Stimulated activated naive CD8-positive, alpha-beta T cell treated with anti-CD3 and anti-CD28 coated beads, Interleukin-15, amount 100 ng/mL, for 72 hours (primary cell): ENCODE measurements at regions not wholly inside any gene's neighbourhood (a gene's known extent, or its start where the extent isn't known, plus 50 kb on each side); places are given as distances from the start of the nearest gene placed in this dataset.

Experiments
- ATAC-seq: fragments of 150-1000 bp; cut with Tn5 transposase; 2 replicates; pipeline ENCODE4 v1.10.0; 2021; ENCODE audit warnings: mild to moderate bottlenecking, moderate library complexity
- DNase-seq, 2 donors: peaks; one replicate each; pipeline ENCODE4 v3.0.0; 2021 to 2022
- H3K27ac Mint-ChIP-seq, 2 donors: one replicate each; pipeline ENCODE4 v1.8.0; 2022; ENCODE audit warnings: mild to moderate bottlenecking in 2 of 2, mixed read lengths in 2 of 2, moderate library complexity in 2 of 2
- H3K27me3 Mint-ChIP-seq: one replicate; pipeline ENCODE4 v1.8.0; 2022; ENCODE audit warnings: mixed read lengths
- H3K4me1 Mint-ChIP-seq: one replicate; pipeline ENCODE4 v1.8.0; 2022; ENCODE audit warnings: mild to moderate bottlenecking, mixed read lengths
- H3K4me3 Mint-ChIP-seq, 2 donors: one replicate each; pipeline ENCODE4 v1.8.0; 2022; ENCODE audit warnings: mild to moderate bottlenecking in 2 of 2, mixed read lengths in 2 of 2, moderate library complexity in 1 of 2
- H3K9me3 Mint-ChIP-seq, 2 donors: one replicate each; pipeline ENCODE4 v1.8.0; 2022; ENCODE audit warnings: mixed read lengths in 2 of 2

DNA sequence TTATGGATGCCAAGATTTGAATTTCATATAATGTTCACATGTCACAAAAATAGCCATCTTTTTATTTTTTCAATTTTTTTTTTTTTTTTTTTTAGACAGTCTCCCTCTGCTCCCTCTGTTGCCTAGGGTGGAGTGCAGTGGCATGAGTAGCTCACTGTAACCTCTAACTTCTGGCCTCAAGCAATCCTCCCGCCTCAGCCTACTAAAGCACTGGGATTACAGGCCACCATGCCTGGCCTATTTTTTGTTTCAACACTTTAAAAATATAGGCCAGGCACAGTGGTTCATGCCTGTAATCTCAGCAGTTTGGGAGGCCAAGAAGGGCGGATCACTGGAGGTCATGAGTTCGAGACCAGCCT is 246.3 kb downstream of the SKIDA1 start:
- H3K27me3 Mint-ChIP-seq, result peaks cover 11% of the 10 kb centered on the region

DNA sequence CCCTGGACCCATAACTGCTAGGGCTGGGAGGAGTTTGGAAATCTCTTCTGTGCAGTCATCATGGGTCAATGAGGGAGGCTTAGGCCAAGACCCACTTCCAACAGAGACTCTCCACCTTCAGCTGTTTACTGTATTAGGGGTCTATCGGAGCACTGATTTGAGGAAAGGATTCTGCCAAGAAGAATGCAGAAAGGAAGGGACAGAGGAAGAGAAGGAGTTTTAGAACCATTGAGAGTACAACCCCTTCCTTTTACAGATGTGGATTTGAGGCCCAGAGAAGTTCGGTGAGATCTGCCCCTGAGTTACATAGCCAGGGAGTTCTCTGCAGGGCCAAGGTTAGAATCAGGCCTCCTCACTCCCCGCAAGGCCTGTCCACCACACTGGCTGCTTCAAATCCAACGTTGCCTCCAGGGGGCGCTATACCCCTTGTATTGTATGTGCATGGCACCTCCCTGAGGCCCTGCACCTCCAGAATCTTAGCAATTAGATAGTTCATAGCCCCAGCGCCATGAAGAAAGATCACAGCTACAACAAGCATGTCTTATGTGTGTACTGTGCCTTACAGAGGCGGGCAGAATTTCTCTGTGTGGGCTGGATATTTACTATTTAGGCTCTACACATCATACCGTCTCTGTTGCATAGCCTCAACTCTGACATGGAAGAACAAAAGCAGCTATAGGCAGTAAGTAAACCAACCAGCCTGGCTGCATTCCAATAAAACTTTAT is 246.8 kb downstream of the SKIDA1 start:
- Mint-ChIP-seq H3K27ac (no peak overlapping the region), H3K9me3 (no peaks in the 10 kb centered on the region), H3K27me3 (peaks cover 11% of the 10 kb centered on the region), H3K4me1 (no peaks in the 10 kb centered on the region), H3K4me3 (no peak overlapping the region)
- ATAC-seq (peak; percentile 89), DNase-seq (peak; percentile 67 to 68)

More for the DNA sequence above, 246.3 kb downstream of the SKIDA1 start:
- H3K27ac Mint-ChIP-seq, result no peak overlapping the region
- no peak for ATAC-seq
- H3K4me1 Mint-ChIP-seq, result no peaks in the 10 kb centered on the region
- no peaks in the 10 kb centered on the region for H3K9me3 Mint-ChIP-seq
- DNase-seq, result no peak
- H3K4me3 Mint-ChIP-seq, result no peak overlapping the region

DNA sequence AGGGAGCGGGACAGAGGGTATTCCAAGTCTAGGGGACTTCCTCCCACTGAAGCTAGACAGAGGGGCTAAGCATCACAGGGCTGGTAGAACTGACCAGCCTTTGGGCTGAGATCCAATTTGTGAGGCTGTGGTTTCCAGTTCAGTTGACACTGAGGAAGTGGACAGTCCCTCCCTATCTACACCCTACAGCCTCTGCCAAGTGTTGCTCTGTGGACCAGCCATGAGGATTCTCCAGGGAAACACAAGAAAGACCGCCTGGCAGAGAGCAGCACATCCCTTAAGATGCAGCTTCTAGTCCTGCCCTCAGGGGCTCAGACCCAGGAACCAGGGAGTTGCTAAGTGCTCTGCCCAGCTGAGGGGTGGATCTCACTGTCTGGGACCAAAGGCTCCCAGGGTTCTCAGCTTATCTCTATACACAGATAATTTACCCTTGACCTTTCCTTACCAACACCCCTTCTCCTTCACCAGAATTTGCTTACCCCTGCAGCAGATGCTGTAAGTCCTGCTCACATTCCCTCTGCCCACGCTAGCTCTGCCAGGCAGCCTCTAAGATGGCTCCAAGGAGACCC is 252.0 kb downstream of the SKIDA1 start:
- Mint-ChIP-seq H3K9me3 (peaks cover 3 to 12% of the 10 kb centered on the region in 2 donors), H3K27me3 (peaks cover 5% of the 10 kb centered on the region), H3K4me1 (no peaks in the 10 kb centered on the region), H3K27ac (no peak overlapping the region), H3K4me3 (no peak overlapping the region)
- DNase-seq (no peak), ATAC-seq (no peak)

DNA sequence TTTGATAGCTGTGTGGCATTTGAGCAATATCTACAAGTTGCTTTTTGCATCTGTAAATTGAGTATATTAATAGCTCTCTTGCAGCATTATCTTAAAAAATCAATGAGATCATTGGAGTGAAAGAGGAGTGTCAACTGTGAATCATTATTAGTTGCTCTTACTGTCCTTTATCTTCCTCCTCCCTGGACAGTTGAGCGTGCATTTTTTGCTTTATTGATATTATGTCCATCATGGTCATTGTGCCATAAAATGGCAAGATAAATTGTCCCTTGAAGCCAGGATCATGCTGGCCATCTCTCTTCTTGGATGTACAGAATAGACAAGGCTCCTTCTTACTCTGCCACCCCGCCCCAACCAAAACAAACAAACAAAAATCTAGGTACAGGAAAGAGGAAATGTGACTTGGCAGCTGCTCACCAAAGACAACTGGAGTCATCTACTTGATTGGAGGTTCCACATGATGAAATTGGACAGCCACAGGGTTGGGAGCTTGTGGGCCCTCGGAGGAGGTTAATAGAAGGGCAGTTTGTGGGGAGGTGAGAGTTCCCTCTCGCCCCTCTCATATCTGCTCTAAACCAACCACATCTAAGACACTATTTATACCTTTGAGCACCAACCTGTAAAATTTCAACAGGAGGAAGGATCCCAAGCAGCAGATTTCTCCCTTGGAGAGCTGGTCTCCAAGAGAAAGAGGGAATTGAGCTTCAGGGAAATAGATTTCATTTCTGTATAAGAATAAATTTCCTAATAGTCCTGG is 252.7 kb downstream of the SKIDA1 start:
- no peak for ATAC-seq
- Mint-ChIP-seq H3K27me3 (peaks cover 5% of the 10 kb centered on the region), H3K4me1 (no peaks in the 10 kb centered on the region), H3K9me3 (peaks cover 3 to 12% of the 10 kb centered on the region in 2 donors), H3K27ac (no peak overlapping the region), H3K4me3 (no peak overlapping the region)
- no peak for DNase-seq

DNA sequence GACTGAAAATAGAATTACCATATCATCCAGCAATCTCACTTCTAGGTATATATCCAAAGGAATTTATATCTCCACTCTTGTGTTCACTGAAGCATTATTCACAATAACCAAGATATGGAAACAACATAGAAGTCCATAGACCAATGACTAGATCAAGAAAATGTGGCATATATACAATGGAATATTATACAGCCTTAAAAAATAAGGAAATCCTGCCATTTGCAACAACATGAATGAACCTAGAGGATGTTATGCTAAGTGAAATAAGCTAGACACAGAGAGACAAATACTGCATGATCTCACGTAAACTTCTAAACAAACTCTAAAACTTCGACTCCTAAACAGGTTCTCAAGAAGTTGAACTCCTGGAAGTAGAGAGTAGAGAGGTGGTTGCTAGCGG is 254.5 kb downstream of the SKIDA1 start:
- Mint-ChIP-seq H3K4me1 (no peaks in the 10 kb centered on the region), H3K27ac (no peak overlapping the region), H3K9me3 (peaks cover 3 to 12% of the 10 kb centered on the region in 2 donors), H3K27me3 (peaks cover 5% of the 10 kb centered on the region), H3K4me3 (no peak overlapping the region)
- no peak for DNase-seq
- ATAC-seq, result no peak

DNA sequence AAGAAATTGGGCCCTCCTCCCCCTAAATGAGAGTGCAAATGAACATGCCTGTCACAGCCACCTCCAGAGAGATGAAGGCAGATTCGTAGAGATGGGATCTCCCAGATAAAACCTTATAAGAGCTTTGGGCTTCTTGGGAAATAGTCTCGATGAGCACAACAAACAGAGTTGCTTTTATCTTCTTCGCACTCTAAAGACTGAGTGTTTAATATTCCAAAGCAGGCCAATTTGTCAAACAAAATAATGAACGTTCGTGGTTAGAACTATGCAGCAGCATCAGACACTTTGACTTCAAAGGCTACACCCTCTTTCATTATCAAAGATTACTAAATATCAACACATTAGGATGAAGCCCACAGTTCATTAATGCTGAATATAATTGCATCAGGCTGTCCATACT is 256.2 kb downstream of the SKIDA1 start:
- no peak for ATAC-seq
- peaks cover 3 to 12% of the 10 kb centered on the region in 2 donors for H3K9me3 Mint-ChIP-seq
- no peak overlapping the region for H3K4me3 Mint-ChIP-seq
- H3K27ac Mint-ChIP-seq, result no peak overlapping the region
- H3K4me1 Mint-ChIP-seq, result no peaks in the 10 kb centered on the region
- no peak for DNase-seq
- H3K27me3 Mint-ChIP-seq, result peaks cover 5% of the 10 kb centered on the region

DNA sequence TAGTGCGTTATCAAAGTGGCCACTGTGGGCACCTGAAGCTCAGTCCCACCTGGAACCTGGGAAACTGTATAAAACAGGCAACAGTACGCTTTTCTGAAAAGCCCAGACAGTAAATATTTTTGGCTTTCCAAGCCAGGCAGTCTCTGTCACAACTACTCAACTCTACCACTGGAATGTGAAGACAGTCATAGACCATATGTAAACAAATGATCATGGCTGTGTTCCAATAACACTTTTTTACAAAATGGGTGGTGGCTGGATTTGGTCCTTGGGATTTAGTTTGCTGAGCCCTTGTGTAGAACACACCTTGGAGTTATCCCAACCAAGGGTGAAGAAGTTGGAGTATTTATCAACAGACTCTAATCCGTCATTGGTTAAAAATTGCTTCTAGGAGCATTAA is 259.9 kb downstream of the SKIDA1 start:
- no peak for DNase-seq
- Mint-ChIP-seq H3K27ac (no peak overlapping the region), H3K4me1 (no peaks in the 10 kb centered on the region), H3K4me3 (no peak overlapping the region), H3K27me3 (peaks cover 1% of the 10 kb centered on the region), H3K9me3 (peaks cover 1 to 3% of the 10 kb centered on the region in 2 donors)
- ATAC-seq, result no peak

DNA sequence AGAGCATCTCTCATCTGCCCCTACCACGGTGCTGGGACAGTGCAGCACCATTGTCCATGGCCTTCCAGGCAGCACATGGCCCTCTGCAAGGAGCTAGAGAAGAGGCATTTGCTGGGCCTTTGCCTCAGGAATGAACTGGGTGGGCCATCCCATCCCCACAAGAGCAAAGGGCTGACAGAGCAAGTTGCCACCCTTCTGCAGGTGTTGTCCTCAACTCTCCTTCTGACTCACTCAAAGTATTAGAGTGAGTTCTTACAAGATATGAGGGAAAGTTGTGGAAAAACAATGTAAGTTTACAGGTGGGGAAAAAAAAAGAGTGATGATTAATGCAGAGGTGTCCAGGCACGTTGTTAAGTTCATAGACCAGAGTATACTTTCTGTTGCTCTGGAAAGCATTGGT is 261.2 kb downstream of the SKIDA1 start:
- H3K27me3 Mint-ChIP-seq, result no peaks in the 10 kb centered on the region
- H3K4me3 Mint-ChIP-seq, result no peak overlapping the region
- ATAC-seq (peak; percentile 40), DNase-seq (no peak)
- no peak overlapping the region for H3K27ac Mint-ChIP-seq
- H3K4me1 Mint-ChIP-seq, result no peaks in the 10 kb centered on the region
- H3K9me3 Mint-ChIP-seq, result no peaks in the 10 kb centered on the region

DNA sequence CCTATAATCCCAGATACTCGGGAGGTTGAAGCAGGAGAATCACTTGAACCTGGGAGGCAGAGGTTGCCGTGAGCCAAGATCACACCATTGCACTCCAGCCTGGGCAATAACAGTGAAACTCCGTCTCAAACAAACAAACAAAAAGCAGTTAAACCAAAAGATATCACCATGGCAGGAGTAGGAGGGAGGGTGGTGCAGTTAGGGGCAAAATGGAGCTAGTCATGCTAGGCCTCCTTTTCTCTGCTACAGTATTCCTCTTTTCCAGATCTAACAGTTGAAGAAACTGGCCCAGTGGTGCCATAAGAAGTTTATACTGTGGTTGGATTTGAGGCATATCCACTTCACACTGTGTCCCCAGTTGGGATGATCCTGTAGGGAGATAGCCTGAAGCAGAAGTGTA is 261.6 kb downstream of the SKIDA1 start:
- ATAC-seq (no peak), DNase-seq (no peak)
- Mint-ChIP-seq H3K4me1 (no peaks in the 10 kb centered on the region), H3K9me3 (no peaks in the 10 kb centered on the region), H3K27me3 (no peaks in the 10 kb centered on the region), H3K4me3 (no peak overlapping the region), H3K27ac (no peak overlapping the region)

DNA sequence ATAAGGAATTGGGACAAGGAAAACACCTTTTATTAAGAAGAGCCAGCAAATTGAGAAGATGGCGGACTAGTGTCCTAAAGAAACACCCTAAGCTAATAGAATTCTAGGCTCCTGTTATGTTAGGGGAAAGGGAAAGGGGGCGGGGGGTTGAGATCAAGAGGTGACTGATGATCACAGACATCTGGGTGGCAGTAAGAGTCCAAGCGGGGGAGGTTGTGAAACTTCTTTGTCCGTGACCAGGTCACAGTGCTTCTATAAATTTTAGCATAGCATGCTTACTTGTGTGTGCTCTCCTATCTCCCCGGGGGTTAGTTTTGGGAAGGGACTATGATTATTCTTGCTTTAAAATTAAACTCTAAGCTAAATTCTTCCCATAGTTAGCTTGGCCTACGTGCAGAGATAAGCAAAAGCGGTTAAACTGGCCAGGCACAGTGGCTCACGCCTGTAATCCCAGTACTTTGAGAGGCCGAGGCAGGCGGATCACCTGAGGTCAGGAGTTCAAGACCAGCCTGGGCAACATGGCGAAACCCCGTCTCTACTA is 262.1 kb downstream of the SKIDA1 start:
- Mint-ChIP-seq H3K4me1 (no peaks in the 10 kb centered on the region), H3K9me3 (no peaks in the 10 kb centered on the region), H3K27ac (no peak overlapping the region), H3K4me3 (no peak overlapping the region), H3K27me3 (no peaks in the 10 kb centered on the region)
- ATAC-seq (no peak), DNase-seq (no peak)

DNA sequence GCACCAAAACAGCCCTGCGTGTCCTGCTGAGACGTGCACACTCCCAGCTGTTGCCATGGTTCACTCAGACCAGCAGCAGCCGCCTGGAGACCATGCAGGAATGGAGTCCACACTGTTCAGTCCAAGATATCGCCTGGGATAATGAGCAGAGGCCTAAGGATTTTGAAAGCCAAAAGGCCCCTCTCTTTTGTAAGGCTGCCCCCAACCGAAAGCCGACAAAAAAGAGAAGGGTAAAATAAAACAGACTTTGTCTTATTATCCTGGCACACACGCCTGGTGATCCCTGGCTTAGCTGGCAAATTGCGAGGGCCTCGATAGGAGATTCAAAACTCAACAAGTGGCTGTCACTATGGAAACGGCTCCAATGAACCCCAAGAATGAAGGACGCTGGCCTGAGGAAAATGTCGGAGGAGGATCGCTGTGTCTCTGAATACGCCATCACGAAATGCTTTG is 263.6 kb downstream of the SKIDA1 start:
- Mint-ChIP-seq H3K27ac (no peak overlapping the region), H3K4me1 (no peaks in the 10 kb centered on the region), H3K9me3 (no peaks in the 10 kb centered on the region), H3K27me3 (no peaks in the 10 kb centered on the region), H3K4me3 (no peak overlapping the region)
- no peak for ATAC-seq
- DNase-seq, result no peak

DNA sequence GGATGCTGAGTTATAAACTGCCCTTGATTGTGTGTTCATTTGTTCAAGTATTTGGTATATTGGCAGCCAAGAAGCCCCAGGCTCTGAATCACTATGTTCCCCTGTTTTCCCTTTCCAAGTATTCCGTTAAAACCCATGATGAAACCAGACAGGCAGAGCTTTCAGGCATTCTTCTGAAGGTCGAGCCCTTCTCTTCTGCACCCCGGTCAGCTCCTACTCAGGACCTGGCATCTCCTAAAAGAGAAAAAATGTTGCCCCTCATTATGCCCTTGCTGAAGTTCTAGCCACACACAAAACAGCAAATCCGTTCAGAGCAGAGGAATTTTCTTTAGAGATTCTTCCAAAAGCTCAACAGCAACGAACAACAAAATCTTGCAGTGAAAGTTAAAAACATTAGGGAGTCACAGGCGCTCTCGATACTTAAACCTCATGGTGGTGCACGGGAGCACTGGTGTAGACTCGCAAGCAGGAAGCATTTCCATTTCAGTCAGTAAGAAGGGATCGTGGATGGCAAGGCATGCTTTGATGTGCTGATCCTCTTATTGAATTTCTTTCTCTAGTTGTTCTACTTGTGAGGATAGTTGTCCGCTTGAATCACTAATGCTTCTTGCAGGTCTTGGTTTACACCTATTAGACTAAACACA is 264.9 kb downstream of the SKIDA1 start:
- Mint-ChIP-seq H3K27me3 (no peaks in the 10 kb centered on the region), H3K4me1 (no peaks in the 10 kb centered on the region), H3K4me3 (no peak overlapping the region), H3K27ac (no peak overlapping the region), H3K9me3 (no peaks in the 10 kb centered on the region)
- ATAC-seq (no peak), DNase-seq (no peak)

DNA sequence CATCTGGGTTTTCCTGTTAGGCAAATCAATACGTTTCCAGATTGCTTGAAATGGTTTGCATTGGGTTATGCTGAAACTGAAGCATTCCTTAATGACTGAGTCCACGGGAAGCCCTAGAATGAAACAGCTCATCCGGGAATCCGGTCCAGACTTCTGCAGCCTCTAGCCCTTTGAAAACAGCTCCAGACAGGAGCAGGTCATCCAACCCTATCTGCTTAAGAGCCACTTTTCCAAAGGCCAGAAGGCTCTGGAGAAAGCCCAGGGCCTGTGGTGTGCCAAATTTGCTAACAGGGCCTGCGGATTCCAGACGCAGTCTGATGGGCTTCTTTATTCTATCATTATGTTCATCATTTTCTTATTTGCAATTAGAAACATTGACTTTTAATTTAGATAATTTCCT is 265.4 kb downstream of the SKIDA1 start:
- H3K27me3 Mint-ChIP-seq, result peaks cover 2% of the 10 kb centered on the region
- no peak overlapping the region for H3K4me3 Mint-ChIP-seq
- H3K4me1 Mint-ChIP-seq, result no peaks in the 10 kb centered on the region
- no peaks in the 10 kb centered on the region for H3K9me3 Mint-ChIP-seq
- ATAC-seq (no peak), DNase-seq (no peak)
- H3K27ac Mint-ChIP-seq, result no peak overlapping the region

DNA sequence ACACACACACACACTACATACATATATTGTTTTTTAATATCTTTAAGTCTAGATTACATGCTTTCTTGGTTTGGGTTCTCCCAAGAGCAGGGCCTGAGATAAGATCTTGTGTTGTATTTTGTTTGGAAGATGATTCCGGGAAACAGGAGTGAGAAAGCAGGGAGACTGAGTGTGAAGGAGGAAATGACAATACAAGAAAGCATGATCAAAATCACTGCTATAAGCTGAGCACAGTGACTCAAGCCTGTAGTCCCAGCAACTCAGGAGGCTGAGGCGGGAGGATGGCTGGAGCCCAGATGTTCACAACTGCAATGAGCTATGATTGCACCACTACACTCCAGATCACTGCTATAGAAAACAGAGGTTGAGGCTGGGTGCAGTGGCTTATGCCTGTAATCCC is 267.6 kb downstream of the SKIDA1 start:
- DNase-seq (no peak), ATAC-seq (no peak)
- Mint-ChIP-seq H3K27ac (no peak overlapping the region), H3K4me3 (no peak overlapping the region), H3K4me1 (no peaks in the 10 kb centered on the region), H3K9me3 (no peaks in the 10 kb centered on the region), H3K27me3 (peaks cover 8% of the 10 kb centered on the region)

DNA sequence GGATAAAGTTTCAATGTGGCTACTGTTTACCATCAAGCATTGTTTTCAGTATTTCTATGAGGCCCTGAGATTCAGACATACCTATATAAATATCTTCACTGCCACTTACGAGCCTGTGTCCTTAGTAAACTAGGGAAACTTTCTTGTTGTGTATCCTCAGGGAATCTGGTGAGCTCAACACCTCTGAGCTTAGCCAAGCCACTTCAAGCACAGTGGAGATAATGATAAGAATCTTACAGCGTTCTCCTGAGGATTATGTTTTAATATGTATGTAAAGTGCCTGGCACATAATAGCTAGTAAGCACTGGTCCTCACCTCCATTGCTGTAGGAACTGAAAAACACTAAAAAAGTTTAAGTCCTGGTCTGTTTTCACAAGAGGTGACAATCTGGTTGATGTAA is 268.3 kb downstream of the SKIDA1 start:
- ATAC-seq, result no peak
- H3K4me1 Mint-ChIP-seq, result no peaks in the 10 kb centered on the region
- no peak overlapping the region for H3K4me3 Mint-ChIP-seq
- H3K9me3 Mint-ChIP-seq, result no peaks in the 10 kb centered on the region
- H3K27me3 Mint-ChIP-seq, result peaks cover 8% of the 10 kb centered on the region
- DNase-seq, result no peak
- no peak overlapping the region for H3K27ac Mint-ChIP-seq

DNA sequence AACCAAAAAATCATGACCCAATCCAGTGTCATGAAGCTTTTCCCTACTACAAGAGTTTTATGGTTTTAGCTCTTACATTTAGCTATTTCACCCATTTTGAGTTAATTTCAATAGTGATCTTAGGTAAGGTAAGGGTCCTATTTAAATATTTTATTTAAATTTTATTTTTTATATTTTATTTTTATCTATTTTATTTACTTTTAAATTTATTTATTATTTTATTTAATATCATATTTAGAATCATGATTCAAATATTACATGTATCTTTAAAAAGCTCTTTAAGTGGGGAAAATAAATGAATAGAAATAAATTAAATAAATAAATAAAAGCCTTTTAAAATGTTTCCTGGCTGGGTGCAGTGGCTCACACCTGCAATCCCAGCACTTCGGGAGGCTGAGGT is 276.0 kb downstream of the SKIDA1 start:
- H3K4me3 Mint-ChIP-seq, result no peak overlapping the region
- no peak overlapping the region for H3K27ac Mint-ChIP-seq
- ATAC-seq (no peak), DNase-seq (no peak)
- H3K27me3 Mint-ChIP-seq, result peaks cover 25% of the 10 kb centered on the region
- peaks cover 0 to 7% of the 10 kb centered on the region in 2 donors for H3K9me3 Mint-ChIP-seq
- no peaks in the 10 kb centered on the region for H3K4me1 Mint-ChIP-seq
